CD4-positive, alpha-beta T cell treated with Interleukin-6 at 100 ng/mL for 8 hours (primary cell): ENCODE measurements at regions not wholly inside any gene's neighbourhood (a gene's known extent, or its start where the extent isn't known, plus 50 kb on each side); places are given as distances from the start of the nearest gene placed in this dataset.

ENCODE experiments used
- DNase-seq: peaks from one replicate; pipeline ENCODE4 v3.0.0-alpha.2; 2020; ENCODE audit warnings: mixed read lengths, low spot score

GRCh38 chr1:172952516-172952915, 98.2 kb downstream of the TNFSF18 start:
- DNase-seq = no peak

GRCh38 chr1:172954476-172955150, 96.1 kb downstream of the TNFSF18 start:
- no peak for DNase-seq

- no peak for DNase-seq
These were observed 95.5 kb downstream of the TNFSF18 start for GRCh38 chr1:172955161-172955815.

- DNase-seq = no peak
These were observed 93.9 kb downstream of the TNFSF18 start for GRCh38 chr1:172956871-172957270.

DNA sequence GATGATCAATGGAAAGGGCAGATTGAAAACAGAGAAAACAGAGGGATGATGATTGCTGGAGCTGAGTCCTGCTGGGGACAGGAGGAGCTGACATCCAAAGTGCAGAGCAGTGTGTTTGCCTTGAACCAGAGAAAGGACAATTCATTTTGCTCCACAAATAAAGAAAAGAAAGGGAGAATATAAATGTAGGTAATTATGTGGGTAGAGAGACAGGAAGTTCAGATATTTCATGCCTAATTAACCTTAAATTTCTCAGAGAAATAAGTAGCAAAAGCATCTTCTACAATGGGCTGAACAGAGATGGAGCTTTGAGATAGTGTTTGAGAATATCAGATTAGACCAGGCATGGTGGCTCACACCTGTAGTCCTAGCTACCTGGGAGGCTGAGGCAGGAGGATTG, 93.2 kb downstream of the TNFSF18 start:
- DNase-seq = no peak

DNA sequence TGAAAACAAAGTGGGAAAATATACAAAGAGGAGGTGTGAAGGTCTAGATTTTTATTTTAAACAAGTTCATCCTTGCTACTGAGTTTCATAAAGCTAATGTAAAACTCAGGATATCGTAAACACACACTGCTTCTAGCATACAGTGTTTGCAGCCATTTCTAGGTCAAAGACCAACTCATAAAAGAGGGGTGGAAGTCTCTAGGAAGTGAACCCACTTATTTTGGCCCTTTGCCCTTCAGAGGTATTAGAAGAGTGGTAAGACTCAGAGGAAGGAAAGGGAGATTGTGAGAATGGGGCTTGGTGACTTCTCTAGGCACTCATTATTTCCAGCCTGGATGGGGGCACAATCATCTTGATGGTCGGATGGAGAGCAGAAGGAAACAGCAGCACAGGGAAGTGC, 91.2 kb downstream of the TNFSF18 start:
- no peak for DNase-seq

DNA sequence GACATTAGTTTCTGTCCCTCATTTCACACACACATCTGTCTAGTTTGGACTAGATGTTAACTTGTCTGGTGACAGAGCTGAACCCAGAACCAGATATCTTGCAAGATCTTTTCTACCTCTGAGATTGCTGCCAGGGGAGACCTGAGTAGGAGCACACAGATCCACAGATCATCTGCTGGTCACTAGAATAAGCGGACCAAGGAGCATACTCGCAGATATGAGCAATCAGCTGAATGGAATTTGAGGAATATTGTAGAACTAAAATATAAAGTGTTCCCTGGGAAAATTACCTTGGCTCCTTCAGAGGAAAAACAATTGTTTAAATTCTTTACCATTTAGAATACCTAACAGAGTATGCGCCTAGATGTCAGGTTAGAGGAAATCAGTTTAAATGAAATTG, 90.7 kb downstream of the TNFSF18 start:
- no peak for DNase-seq

GRCh38 chr1:172960454-172961208, 90.1 kb downstream of the TNFSF18 start:
- DNase-seq = no peak

GRCh38 chr1:172964864-172965263, 85.9 kb downstream of the TNFSF18 start:
- DNase-seq = no peak

GRCh38 chr1:172966844-172967540, 83.7 kb downstream of the TNFSF18 start:
- no peak for DNase-seq

DNA sequence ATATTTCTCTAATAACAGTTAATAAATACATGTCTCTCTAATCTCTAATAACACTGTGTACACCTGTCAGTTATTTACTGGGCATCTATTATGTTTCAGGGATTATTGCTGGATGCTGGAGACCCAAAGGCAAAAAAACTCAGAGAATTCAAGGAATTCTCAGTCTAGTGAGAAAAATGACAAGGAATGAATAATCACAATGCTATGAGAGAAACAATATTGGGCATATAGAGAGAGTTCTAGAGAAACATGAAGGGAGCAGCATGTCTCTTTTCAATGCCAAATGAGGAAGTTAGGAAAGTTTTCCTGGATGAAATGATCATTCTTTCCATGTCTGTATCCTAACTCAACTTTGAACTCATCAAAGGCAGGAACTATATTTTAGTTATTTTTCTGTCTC, 82.8 kb downstream of the TNFSF18 start:
- no peak for DNase-seq

DNA sequence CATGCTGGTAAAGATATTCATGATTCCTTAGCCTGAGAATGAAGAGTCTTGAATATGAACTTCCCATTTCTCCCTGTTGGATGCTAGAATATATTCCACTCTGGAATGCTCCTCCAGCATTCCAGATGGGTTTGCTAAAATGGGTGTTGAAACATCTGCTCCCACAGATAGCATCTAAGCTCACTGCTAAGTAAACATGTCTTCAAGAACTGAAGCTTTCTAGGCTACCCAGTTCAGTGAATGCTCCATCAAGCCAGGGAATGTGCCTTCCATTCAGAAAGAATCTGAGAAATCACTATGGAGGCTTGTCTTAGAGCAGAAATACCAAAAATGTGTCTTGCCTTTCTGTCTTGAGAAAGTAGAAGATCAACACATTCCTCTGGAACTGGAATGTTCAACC, 81.1 kb downstream of the TNFSF18 start:
- DNase-seq = no peak

- DNase-seq = no peak
These were observed 80.6 kb downstream of the TNFSF18 start for GRCh38 chr1:172970186-172970585.

- no peak for DNase-seq
These were observed 79.5 kb downstream of the TNFSF18 start for GRCh38 chr1:172971241-172971640.

DNA sequence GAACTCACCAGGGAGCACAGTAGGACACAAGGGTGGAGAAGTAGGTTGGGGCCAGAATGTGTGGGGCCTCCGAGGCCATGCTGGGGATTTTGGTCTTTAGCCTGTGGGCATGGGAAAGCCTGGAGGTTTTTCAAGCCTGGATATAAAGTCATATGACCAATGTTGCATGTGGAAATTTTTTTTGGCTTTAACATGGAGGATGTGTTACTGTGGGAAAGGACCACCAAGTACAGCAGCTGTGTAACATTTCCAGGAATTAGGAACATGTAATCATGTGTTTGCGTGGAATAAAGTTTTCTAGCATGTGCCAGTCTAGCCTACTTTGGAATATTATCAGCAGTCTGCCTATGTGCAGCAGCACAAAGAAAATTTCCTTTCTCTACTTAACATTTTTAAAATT, 78.5 kb downstream of the TNFSF18 start:
- DNase-seq = no peak

- DNase-seq = no peak
These were observed 77.3 kb downstream of the TNFSF18 start for GRCh38 chr1:172973424-172973823.

GRCh38 chr1:172976222-172977041, 74.3 kb downstream of the TNFSF18 start:
- no peak for DNase-seq

DNA sequence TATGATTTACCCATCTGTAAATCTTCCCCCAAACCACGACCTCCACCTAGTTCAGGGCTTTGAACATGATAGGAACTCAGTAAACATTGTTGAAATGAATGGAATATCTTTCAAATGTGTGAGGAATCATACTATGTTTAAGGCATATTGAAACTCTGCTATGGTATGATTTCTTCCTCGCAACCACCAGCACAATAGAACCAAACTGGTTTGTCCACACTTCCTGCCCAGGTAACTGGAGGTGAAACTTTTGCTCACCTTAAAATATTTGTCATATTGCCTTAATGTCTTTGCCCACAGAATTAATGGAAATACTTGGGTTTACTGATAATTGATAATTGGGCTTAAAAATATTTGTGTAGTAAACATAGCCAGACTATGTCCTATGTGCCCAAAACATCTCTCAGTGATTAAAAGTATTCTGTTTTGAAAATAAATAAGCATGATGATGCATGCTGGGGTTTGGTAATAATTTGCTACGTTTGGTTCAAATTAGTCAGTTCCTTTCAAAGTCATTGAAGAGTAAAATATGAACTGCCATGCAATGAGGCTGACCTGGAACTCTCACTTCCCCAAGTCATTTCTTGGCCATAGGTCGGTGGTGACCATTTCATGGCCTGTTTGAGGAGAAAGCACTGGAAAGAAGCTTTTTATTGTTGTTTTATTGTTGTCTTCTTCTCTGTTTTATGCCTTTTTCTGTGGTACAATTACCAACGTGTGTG, 73.3 kb downstream of the TNFSF18 start:
- DNase-seq = no peak

DNA sequence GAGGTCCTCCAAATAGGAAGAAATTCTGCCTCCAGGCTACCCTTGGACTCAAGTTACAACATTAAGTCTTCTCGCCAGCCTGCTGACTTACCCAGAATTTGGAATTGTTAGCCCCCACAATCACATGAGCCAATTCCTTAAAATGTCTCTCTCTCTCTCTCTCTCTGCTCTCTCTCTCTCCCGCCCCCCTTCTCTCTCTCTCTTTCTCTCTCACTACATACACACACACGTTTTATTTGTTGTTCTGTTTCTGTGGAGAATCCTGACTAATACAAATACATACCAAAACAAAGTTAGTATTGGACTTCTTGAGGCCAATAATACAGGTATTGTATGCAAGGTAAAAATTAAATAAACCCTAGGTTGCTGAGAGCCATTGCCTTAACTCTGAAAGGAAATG, 72.1 kb downstream of the TNFSF18 start:
- no peak for DNase-seq

- no peak for DNase-seq
These were observed 70.9 kb downstream of the TNFSF18 start for GRCh38 chr1:172979828-172980227.

DNA sequence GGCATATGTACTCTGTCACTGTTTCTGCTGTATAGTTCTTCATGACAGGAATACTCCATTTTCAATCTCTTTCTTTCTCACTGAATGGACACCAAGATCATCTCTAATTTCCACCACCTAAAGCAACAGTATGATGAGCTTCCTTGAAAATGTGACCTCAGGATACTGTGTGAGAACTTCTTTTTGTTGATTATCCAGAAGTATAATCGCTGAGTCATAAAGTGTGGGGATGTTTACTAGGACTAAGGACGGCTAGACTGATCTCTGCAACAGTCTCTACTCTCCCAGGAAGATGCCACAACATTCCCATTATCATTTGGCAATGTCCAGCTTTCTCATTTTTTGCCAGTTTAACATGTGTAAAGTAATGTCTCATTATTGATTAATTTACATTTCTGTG, 70.3 kb downstream of the TNFSF18 start:
- no peak for DNase-seq
